HCT116 (cell line): ENCODE measurements at regions not wholly inside any gene's neighbourhood (a gene's known extent, or its start where the extent isn't known, plus 50 kb on each side); places are given as distances from the start of the nearest gene placed in this dataset.

Experiments used
- CBX3 ChIP-seq: IDR thresholded peaks from 2 replicates; pipeline ENCODE4 v1.6.1; 2012; ENCODE audit warnings: low read depth
- EZH2 ChIP-seq: fragments of 200-600 bp; sonication (generic); IDR thresholded peaks from 2 replicates; pipeline ENCODE4 v1.6.1; 2017; ENCODE audit warnings: antibody characterized with exemption, mixed run types
- FOSL1 ChIP-seq: IDR thresholded peaks from 2 replicates; pipeline ENCODE4 v1.6.1; 2012; ENCODE audit warnings: low read depth
- POLR2A ChIP-seq: IDR thresholded peaks from 2 replicates; pipeline ENCODE4 v1.7.0; 2011; ENCODE audit warnings: borderline replicate concordance; ENCODE audit not compliant: insufficient read depth, insufficient read length; ENCODE audit errors: extremely low read depth
- POLR2AphosphoS5 ChIP-seq: IDR thresholded peaks from 2 replicates; pipeline ENCODE4 v1.6.1; 2011; ENCODE audit warnings: mild to moderate bottlenecking, low read depth, low read length, moderate library complexity
- RAD21 ChIP-seq: IDR thresholded peaks from 2 replicates; pipeline ENCODE4 v1.6.1; 2012; ENCODE audit warnings: low read depth, mild to moderate bottlenecking
- SIN3A ChIP-seq: IDR thresholded peaks from 2 replicates; pipeline ENCODE4 v1.6.1; 2012; ENCODE audit warnings: low read depth
- TCF7L2 ChIP-seq: IDR thresholded peaks from 2 replicates; pipeline ENCODE4 v1.7.0; 2011; ENCODE audit warnings: borderline replicate concordance, inconsistent platforms; ENCODE audit not compliant: insufficient read depth, insufficient read length; ENCODE audit errors: extremely low read depth
- ZFX ChIP-seq: fragments of 450-650 bp; IDR thresholded peaks from 2 replicates; pipeline ENCODE4 v1.6.1; 2017
- ZNF274 ChIP-seq: fragments of 200-500 bp; sonication (Bioruptor generic); IDR thresholded peaks from 2 replicates; pipeline ENCODE4 v1.6.1; 2014; ENCODE audit warnings: mild to moderate bottlenecking, low read depth, low read length, inconsistent platforms
- TF ChIP-seq, protein P1 (sequence below): IDR thresholded peaks from 2 replicates; pipeline ENCODE4 v1.6.1; 2011; ENCODE audit warnings: mild to moderate bottlenecking, low read length, moderate library complexity; ENCODE audit not compliant: insufficient replicate concordance; ENCODE audit errors: extremely low read depth
- TF ChIP-seq, protein P2 (sequence below), 3 experiments: fragments of 200-600 bp in 1 of 3; sonication (generic) in 1 of 3; IDR thresholded peaks in 2 of 3; conservative IDR thresholded peaks in 1 of 3; 2 replicates each; pipeline ENCODE4 v1.5.1; 2012 to 2017; ENCODE audit warnings: low read depth in 2 of 3, low read length in 2 of 3, antibody characterized with exemption in 1 of 3, borderline replicate concordance in 1 of 3, control low read depth in 1 of 3, mild to moderate bottlenecking in 1 of 3, mixed read lengths in 1 of 3, mixed run types in 1 of 3, moderate library complexity in 1 of 3; ENCODE audit not compliant: insufficient read depth in 1 of 3
- TF ChIP-seq, protein P3 (sequence below): IDR thresholded peaks from 2 replicates; pipeline ENCODE4 v1.6.1; 2012; ENCODE audit warnings: low read depth
- TF ChIP-seq, protein P4 (sequence below): IDR thresholded peaks from 2 replicates; pipeline ENCODE4 v1.6.1; 2012

DNA sequence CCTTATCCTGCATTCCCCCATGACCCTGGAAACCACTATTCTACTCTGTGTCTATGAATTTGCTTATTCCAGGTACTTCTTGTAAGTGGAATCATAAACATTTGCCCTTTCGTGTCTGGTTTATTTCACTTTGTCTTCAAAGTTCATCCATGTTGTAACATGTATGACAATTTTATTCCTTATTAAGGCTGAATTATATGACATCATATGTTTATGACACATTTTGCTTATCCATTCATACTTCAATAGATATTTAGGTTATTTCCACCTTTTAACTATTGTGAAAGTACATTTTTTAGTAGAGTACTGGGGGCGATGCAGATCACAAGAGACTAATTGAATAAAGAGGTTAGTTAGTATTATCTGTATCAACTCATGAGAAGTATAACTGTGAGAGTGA, 591.6 kb downstream of the UTRN start:
- TF ChIP-seq, protein P1, sequence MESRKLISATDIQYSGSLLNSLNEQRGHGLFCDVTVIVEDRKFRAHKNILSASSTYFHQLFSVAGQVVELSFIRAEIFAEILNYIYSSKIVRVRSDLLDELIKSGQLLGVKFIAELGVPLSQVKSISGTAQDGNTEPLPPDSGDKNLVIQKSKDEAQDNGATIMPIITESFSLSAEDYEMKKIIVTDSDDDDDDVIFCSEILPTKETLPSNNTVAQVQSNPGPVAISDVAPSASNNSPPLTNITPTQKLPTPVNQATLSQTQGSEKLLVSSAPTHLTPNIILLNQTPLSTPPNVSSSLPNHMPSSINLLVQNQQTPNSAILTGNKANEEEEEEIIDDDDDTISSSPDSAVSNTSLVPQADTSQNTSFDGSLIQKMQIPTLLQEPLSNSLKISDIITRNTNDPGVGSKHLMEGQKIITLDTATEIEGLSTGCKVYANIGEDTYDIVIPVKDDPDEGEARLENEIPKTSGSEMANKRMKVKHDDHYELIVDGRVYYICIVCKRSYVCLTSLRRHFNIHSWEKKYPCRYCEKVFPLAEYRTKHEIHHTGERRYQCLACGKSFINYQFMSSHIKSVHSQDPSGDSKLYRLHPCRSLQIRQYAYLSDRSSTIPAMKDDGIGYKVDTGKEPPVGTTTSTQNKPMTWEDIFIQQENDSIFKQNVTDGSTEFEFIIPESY = no peak
- TF ChIP-seq, protein P2, sequence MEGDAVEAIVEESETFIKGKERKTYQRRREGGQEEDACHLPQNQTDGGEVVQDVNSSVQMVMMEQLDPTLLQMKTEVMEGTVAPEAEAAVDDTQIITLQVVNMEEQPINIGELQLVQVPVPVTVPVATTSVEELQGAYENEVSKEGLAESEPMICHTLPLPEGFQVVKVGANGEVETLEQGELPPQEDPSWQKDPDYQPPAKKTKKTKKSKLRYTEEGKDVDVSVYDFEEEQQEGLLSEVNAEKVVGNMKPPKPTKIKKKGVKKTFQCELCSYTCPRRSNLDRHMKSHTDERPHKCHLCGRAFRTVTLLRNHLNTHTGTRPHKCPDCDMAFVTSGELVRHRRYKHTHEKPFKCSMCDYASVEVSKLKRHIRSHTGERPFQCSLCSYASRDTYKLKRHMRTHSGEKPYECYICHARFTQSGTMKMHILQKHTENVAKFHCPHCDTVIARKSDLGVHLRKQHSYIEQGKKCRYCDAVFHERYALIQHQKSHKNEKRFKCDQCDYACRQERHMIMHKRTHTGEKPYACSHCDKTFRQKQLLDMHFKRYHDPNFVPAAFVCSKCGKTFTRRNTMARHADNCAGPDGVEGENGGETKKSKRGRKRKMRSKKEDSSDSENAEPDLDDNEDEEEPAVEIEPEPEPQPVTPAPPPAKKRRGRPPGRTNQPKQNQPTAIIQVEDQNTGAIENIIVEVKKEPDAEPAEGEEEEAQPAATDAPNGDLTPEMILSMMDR (IDR thresholded peaks at IDR 0.05 in 2 of 3, conservative IDR thresholded peaks at IDR 0.05 in 1 of 3; ENCODE audit: borderline replicate concordance in 1 of 3, insufficient read depth in 1 of 3, low read depth in 2 of 3, low read length in 2 of 3) = no peak
- TF ChIP-seq POLR2A (no peak), EZH2 (no peak), SIN3A (no peak), POLR2AphosphoS5 (no peak), ZFX (no peak), FOSL1 (no peak), ZNF274 (no peak), TCF7L2 (no peak), CBX3 (no peak), RAD21 (no peak)
- TF ChIP-seq, protein P3, sequence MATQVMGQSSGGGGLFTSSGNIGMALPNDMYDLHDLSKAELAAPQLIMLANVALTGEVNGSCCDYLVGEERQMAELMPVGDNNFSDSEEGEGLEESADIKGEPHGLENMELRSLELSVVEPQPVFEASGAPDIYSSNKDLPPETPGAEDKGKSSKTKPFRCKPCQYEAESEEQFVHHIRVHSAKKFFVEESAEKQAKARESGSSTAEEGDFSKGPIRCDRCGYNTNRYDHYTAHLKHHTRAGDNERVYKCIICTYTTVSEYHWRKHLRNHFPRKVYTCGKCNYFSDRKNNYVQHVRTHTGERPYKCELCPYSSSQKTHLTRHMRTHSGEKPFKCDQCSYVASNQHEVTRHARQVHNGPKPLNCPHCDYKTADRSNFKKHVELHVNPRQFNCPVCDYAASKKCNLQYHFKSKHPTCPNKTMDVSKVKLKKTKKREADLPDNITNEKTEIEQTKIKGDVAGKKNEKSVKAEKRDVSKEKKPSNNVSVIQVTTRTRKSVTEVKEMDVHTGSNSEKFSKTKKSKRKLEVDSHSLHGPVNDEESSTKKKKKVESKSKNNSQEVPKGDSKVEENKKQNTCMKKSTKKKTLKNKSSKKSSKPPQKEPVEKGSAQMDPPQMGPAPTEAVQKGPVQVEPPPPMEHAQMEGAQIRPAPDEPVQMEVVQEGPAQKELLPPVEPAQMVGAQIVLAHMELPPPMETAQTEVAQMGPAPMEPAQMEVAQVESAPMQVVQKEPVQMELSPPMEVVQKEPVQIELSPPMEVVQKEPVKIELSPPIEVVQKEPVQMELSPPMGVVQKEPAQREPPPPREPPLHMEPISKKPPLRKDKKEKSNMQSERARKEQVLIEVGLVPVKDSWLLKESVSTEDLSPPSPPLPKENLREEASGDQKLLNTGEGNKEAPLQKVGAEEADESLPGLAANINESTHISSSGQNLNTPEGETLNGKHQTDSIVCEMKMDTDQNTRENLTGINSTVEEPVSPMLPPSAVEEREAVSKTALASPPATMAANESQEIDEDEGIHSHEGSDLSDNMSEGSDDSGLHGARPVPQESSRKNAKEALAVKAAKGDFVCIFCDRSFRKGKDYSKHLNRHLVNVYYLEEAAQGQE = no peak
- TF ChIP-seq, protein P4, sequence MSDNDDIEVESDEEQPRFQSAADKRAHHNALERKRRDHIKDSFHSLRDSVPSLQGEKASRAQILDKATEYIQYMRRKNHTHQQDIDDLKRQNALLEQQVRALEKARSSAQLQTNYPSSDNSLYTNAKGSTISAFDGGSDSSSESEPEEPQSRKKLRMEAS = no peak
